SJCRH30 (cell line): ENCODE measurements at regions not wholly inside any gene's neighbourhood (a gene's known extent, or its start where the extent isn't known, plus 50 kb on each side); places are given as distances from the start of the nearest gene placed in this dataset.

ENCODE experiments used
- DNase-seq, 2 experiments: peaks; one replicate each; pipeline ENCODE4 v3.0.0-alpha.2; 2015 to 2020
- H3K27ac ChIP-seq: fragments of 250-450 bp; sonication (Bioruptor Pico); 2 replicates; pipeline ENCODE4 v1.5.1; 2020; ENCODE audit warnings: mild to moderate bottlenecking, moderate library complexity
- H3K27me3 ChIP-seq: fragments of 250-450 bp; sonication (Bioruptor Pico); 2 replicates; pipeline ENCODE4 v1.5.1; 2020; ENCODE audit warnings: mild to moderate bottlenecking, moderate library complexity
- H3K36me3 ChIP-seq: fragments of 250-450 bp; sonication (Bioruptor Pico); 2 replicates; pipeline ENCODE4 v1.5.1; 2020; ENCODE audit warnings: mild to moderate bottlenecking, moderate library complexity
- H3K4me1 ChIP-seq: fragments of 250-450 bp; sonication (Bioruptor Pico); 2 replicates; pipeline ENCODE4 v1.5.1; 2020; ENCODE audit warnings: mild to moderate bottlenecking, moderate library complexity
- H3K4me3 ChIP-seq: fragments of 250-450 bp; sonication (Bioruptor Pico); 2 replicates; pipeline ENCODE4 v1.5.1; 2020; ENCODE audit warnings: mild to moderate bottlenecking, moderate library complexity
- H3K9me3 ChIP-seq: fragments of 250-450 bp; sonication (Bioruptor Pico); replicated peaks from 2 replicates; pipeline ENCODE4 v1.5.1; 2020; ENCODE audit warnings: mild to moderate bottlenecking, moderate library complexity

DNA sequence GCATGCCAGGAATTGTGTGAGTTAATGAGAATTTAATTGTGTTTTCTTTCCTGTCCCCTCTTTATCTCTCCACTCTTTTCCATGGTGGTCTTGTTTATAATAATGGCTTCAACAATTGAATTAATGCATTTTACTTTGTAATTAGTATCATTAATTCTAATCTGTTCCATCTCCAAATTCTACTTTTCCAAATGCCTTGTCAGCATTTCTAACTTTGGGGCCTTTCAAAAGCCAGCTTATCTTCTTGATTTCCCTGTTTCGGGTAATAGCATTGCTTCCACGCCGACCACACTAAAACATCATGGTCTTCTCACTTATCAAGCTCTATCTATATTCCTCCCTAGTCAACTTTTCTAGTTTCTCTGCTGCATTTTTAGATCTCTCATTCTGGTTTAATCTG, 54.2 kb upstream of the RMST start:
- no peaks in the 10 kb centered on the region for H3K36me3 ChIP-seq
- H3K9me3 ChIP-seq, result no peaks in the 10 kb centered on the region
- no peak for DNase-seq
- H3K4me1 ChIP-seq, result no peaks in the 10 kb centered on the region
- H3K27me3 ChIP-seq, result no peaks in the 10 kb centered on the region
- H3K4me3 ChIP-seq, result no peak overlapping the region
- no peak overlapping the region for H3K27ac ChIP-seq

DNA sequence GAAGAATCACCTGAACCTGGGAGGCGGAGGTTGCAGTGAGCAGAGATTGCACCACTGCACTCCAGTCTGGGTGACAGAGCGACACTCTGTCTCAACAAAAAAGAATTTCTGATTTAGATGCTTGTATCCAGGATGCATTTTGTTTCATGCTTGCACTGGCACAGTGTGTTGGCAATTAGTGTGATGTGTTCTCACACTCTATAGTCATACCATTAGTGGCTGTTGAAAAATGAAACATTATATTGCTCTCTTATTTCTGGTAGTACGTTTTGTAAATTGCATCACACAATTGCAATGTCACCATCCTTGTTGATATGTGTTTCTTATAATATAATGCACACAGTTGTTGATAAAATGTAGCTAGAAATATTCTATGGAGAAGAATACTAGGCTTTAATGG, 51.3 kb upstream of the RMST start:
- H3K27me3 ChIP-seq, result no peaks in the 10 kb centered on the region
- H3K36me3 ChIP-seq, result no peaks in the 10 kb centered on the region
- no peaks in the 10 kb centered on the region for H3K9me3 ChIP-seq
- no peaks in the 10 kb centered on the region for H3K4me1 ChIP-seq
- no peak overlapping the region for H3K27ac ChIP-seq
- DNase-seq, result no peak
- no peak overlapping the region for H3K4me3 ChIP-seq
